Natural killer cell (primary cell): ENCODE measurements at regions not wholly inside any gene's neighbourhood (a gene's known extent, or its start where the extent isn't known, plus 50 kb on each side); places are given as distances from the start of the nearest gene placed in this dataset.

Experiments
- ATAC-seq, 3 donors: fragments of 150-1000 bp in 2 of 3; fragments of 200-7000 bp in 1 of 3; cut with Tn5 transposase; 1 replicate in 1 of 3; 2 replicates in 2 of 3; pipeline ENCODE4 v1.10.0; 2021; ENCODE audit warnings: mild to moderate bottlenecking in 2 of 3, moderate library complexity in 2 of 3
- DNase-seq, 2 donors: peaks; one replicate each; pipeline versions ENCODE4 v3.0.0 to v3.0.0-alpha.2; 2013 to 2021; ENCODE audit warnings: mixed read lengths in 1 of 2
- H3K27ac ChIP-seq: one replicate; pipeline ENCODE4 v1.5.1; 2013; ENCODE audit warnings: mild to moderate bottlenecking, low read length
- H3K27me3 ChIP-seq: one replicate; pipeline ENCODE4 v1.6.1; 2013; ENCODE audit warnings: low read length; ENCODE audit not compliant: control insufficient read depth, insufficient read depth
- H3K36me3 ChIP-seq: one replicate; pipeline ENCODE4 v1.6.1; 2013; ENCODE audit warnings: low read length; ENCODE audit not compliant: control insufficient read depth, insufficient read depth
- H3K4me1 ChIP-seq: one replicate; pipeline ENCODE4 v1.6.1; 2013; ENCODE audit warnings: low read length; ENCODE audit not compliant: control insufficient read depth, insufficient read depth
- H3K4me3 ChIP-seq: one replicate; pipeline ENCODE4 v1.5.1; 2013; ENCODE audit warnings: low read length
- H3K9me3 ChIP-seq: one replicate; pipeline ENCODE4 v1.6.1; 2013; ENCODE audit warnings: low read length; ENCODE audit not compliant: control insufficient read depth, insufficient read depth
- H3K27ac Mint-ChIP-seq, 2 donors: one replicate each; pipeline ENCODE4 v1.8.0; 2022; ENCODE audit warnings: mild to moderate bottlenecking in 2 of 2, mixed read lengths in 2 of 2, moderate library complexity in 1 of 2
- H3K27me3 Mint-ChIP-seq, 2 donors: one replicate each; pipeline ENCODE4 v1.8.0; 2022; ENCODE audit warnings: low read depth in 2 of 2, mixed read lengths in 2 of 2
- H3K36me3 Mint-ChIP-seq: one replicate; pipeline ENCODE4 v1.8.0; 2022; ENCODE audit warnings: mixed read lengths
- H3K4me1 Mint-ChIP-seq, 2 donors: one replicate each; pipeline ENCODE4 v1.8.0; 2022; ENCODE audit warnings: mixed read lengths in 2 of 2
- H3K4me3 Mint-ChIP-seq: one replicate; pipeline ENCODE4 v1.8.0; 2022; ENCODE audit warnings: mild to moderate bottlenecking, moderate library complexity, mixed read lengths
- H3K9me3 Mint-ChIP-seq, 2 donors: one replicate each; pipeline ENCODE4 v1.8.0; 2022; ENCODE audit warnings: mixed read lengths in 2 of 2
- WGBS: methylation state at CpG from one replicate; pipeline ENCODE4 v1.1.7; 2013; ENCODE audit warnings: missing lambda C conversion rate; ENCODE audit not compliant: insufficient coverage; 5-methylcytosine and 5-hydroxymethylcytosine counted together
- intact Hi-C: fragments of 100-400 bp; cut with micrococcal nuclease; formaldehyde crosslinking; loops from one replicate; pipeline ENCODE4 v1.14.2; 2022
- TF ChIP-seq, protein P1 (sequence below): fragments of 200-600 bp; IDR thresholded peaks from one replicate; pipeline ENCODE4 v1.8.0; 2022; ENCODE audit warnings: antibody characterized with exemption

GRCh38 chr5:139745800-139746690, 49.6 kb upstream of the PSD2 start:
- peak overlapping the region; percentile 59 for H3K4me3 ChIP-seq
- intact Hi-C loops = loop anchor here (10.0 kb wide), 1 partner anchor 51 kb away; no protein-coding TSS in a partner anchor
- peak overlapping the region; percentile 94 to 98 for H3K27ac Mint-ChIP-seq
- H3K9me3 Mint-ChIP-seq = no peaks in the 10 kb centered on the region
- peak; percentile 66 to 79 for DNase-seq
- H3K36me3 Mint-ChIP-seq = no peaks in the 10 kb centered on the region
- H3K4me3 Mint-ChIP-seq = peak overlapping the region; percentile 94
- peaks cover 48% of the 10 kb centered on the region for H3K4me1 ChIP-seq
- 12% methylated on average over 44 of the region's 44 CpGs for WGBS
- H3K36me3 ChIP-seq = no peaks in the 10 kb centered on the region
- ATAC-seq = peak; percentile 39 to 50 (median 48)
- peaks cover 38 to 66% of the 10 kb centered on the region in 2 donors for H3K4me1 Mint-ChIP-seq
- TF ChIP-seq, protein P1, sequence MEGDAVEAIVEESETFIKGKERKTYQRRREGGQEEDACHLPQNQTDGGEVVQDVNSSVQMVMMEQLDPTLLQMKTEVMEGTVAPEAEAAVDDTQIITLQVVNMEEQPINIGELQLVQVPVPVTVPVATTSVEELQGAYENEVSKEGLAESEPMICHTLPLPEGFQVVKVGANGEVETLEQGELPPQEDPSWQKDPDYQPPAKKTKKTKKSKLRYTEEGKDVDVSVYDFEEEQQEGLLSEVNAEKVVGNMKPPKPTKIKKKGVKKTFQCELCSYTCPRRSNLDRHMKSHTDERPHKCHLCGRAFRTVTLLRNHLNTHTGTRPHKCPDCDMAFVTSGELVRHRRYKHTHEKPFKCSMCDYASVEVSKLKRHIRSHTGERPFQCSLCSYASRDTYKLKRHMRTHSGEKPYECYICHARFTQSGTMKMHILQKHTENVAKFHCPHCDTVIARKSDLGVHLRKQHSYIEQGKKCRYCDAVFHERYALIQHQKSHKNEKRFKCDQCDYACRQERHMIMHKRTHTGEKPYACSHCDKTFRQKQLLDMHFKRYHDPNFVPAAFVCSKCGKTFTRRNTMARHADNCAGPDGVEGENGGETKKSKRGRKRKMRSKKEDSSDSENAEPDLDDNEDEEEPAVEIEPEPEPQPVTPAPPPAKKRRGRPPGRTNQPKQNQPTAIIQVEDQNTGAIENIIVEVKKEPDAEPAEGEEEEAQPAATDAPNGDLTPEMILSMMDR = no peak
- peak overlapping the region; percentile 99 for H3K27ac ChIP-seq
- H3K27me3 ChIP-seq = no peaks in the 10 kb centered on the region
- no peaks in the 10 kb centered on the region for H3K27me3 Mint-ChIP-seq
- H3K9me3 ChIP-seq = no peaks in the 10 kb centered on the region
